Ishikawa (cell line): ENCODE measurements at regions not wholly inside any gene's neighbourhood (a gene's known extent, or its start where the extent isn't known, plus 50 kb on each side); places are given as distances from the start of the nearest gene placed in this dataset.

Experiments
- CEBPB ChIP-seq: IDR thresholded peaks from 2 replicates; pipeline ENCODE4 v1.6.1; 2012
- CREB1 ChIP-seq: IDR thresholded peaks from 2 replicates; pipeline ENCODE4 v1.6.1; 2012; ENCODE audit warnings: low read depth
- EGR1 ChIP-seq: IDR thresholded peaks from 2 replicates; pipeline ENCODE4 v1.6.1; 2012
- EP300 ChIP-seq: IDR thresholded peaks from 2 replicates; pipeline ENCODE4 v1.6.1; 2012; ENCODE audit warnings: borderline replicate concordance
- FOXM1 ChIP-seq: IDR thresholded peaks from 2 replicates; pipeline ENCODE4 v1.6.1; 2012; ENCODE audit warnings: low read depth, borderline replicate concordance
- MAX ChIP-seq: IDR thresholded peaks from 2 replicates; pipeline ENCODE4 v1.6.1; 2012
- NFIC ChIP-seq: IDR thresholded peaks from 2 replicates; pipeline ENCODE4 v1.6.1; 2012
- RAD21 ChIP-seq: IDR thresholded peaks from 2 replicates; pipeline ENCODE4 v1.6.1; 2012; ENCODE audit warnings: low read depth
- REST ChIP-seq: IDR thresholded peaks from 2 replicates; pipeline ENCODE4 v1.6.1; 2012; ENCODE audit warnings: low read depth, mild to moderate bottlenecking
- TAF1 ChIP-seq: IDR thresholded peaks from 2 replicates; pipeline ENCODE4 v1.6.1; 2012; ENCODE audit warnings: low read depth, mild to moderate bottlenecking
- TCF12 ChIP-seq: IDR thresholded peaks from 2 replicates; pipeline ENCODE4 v1.6.1; 2012; ENCODE audit warnings: low read depth
- TEAD4 ChIP-seq: IDR thresholded peaks from 2 replicates; pipeline ENCODE4 v1.6.1; 2012
- USF1 ChIP-seq: IDR thresholded peaks from 2 replicates; pipeline ENCODE4 v1.6.1; 2012
- YY1 ChIP-seq: IDR thresholded peaks from 2 replicates; pipeline ENCODE4 v1.6.1; 2012; ENCODE audit warnings: low read depth
- ZBTB7A ChIP-seq: IDR thresholded peaks from 2 replicates; pipeline ENCODE4 v1.6.1; 2012; ENCODE audit warnings: low read depth

GRCh38 chr14:100975671-100976070 lies 72.1 kb upstream of the RTL1 start:
- TF ChIP-seq ZBTB7A, result no peak
- TF ChIP-seq RAD21, result no peak

- TF ChIP-seq TEAD4 (no peak), YY1 (no peak), REST (no peak), NFIC (no peak), RAD21 (no peak), EGR1 (no peak), ZBTB7A (no peak), TCF12 (no peak), MAX (no peak), USF1 (no peak), TAF1 (no peak), CREB1 (no peak)
Observed at GRCh38 chr14:100979079-100979478, 75.6 kb upstream of the RTL1 start.

- TF ChIP-seq RAD21 (no peak), YY1 (no peak), TEAD4 (no peak), MAX (no peak)
Observed at GRCh38 chr14:100979780-100980179, 76.3 kb upstream of the RTL1 start.

GRCh38 chr14:100980823-100981222 lies 77.3 kb upstream of the RTL1 start:
- no peak for TF ChIP-seq YY1
- no peak for TF ChIP-seq FOXM1
- no peak for TF ChIP-seq ZBTB7A
- TF ChIP-seq RAD21, result no peak
- no peak for TF ChIP-seq TEAD4
- no peak for TF ChIP-seq MAX
- TF ChIP-seq TCF12, result no peak
- TF ChIP-seq USF1, result no peak
- TF ChIP-seq NFIC, result no peak
- TF ChIP-seq TAF1, result no peak
- no peak for TF ChIP-seq EGR1
- TF ChIP-seq CREB1, result no peak
- no peak for TF ChIP-seq CEBPB
- TF ChIP-seq EP300, result no peak
- no peak for TF ChIP-seq REST

GRCh38 chr14:100981809-100982208 lies 78.3 kb upstream of the RTL1 start:
- TF ChIP-seq FOXM1 (no peak), TCF12 (no peak), ZBTB7A (no peak), TEAD4 (no peak), USF1 (no peak), RAD21 (no peak), NFIC (no peak), EP300 (no peak)

GRCh38 chr14:100982353-100982752 lies 78.8 kb upstream of the RTL1 start:
- TF ChIP-seq USF1 (no peak), TCF12 (no peak), TAF1 (no peak), MAX (no peak), CREB1 (no peak)
